OCI-LY1 (cell line): ENCODE measurements at regions not wholly inside any gene's neighbourhood (a gene's known extent, or its start where the extent isn't known, plus 50 kb on each side); places are given as distances from the start of the nearest gene placed in this dataset.

Source experiments
- EZH2 ChIP-seq: fragments of 200-600 bp; sonication (generic), shearing (Covaris generic); IDR thresholded peaks from 2 replicates; pipeline ENCODE4 v1.8.0; 2017; ENCODE audit warnings: borderline replicate concordance, mixed run types, mild to moderate bottlenecking, antibody characterized with exemption, low read length, moderate library complexity, mixed read lengths
- TF ChIP-seq, protein P1 (sequence below): fragments of 200-600 bp; sonication (generic), shearing (Covaris generic); IDR thresholded peaks from 2 replicates; pipeline ENCODE4 v1.5.1; 2017; ENCODE audit warnings: mild to moderate bottlenecking, antibody characterized with exemption, low read length, moderate library complexity, mixed read lengths

DNA sequence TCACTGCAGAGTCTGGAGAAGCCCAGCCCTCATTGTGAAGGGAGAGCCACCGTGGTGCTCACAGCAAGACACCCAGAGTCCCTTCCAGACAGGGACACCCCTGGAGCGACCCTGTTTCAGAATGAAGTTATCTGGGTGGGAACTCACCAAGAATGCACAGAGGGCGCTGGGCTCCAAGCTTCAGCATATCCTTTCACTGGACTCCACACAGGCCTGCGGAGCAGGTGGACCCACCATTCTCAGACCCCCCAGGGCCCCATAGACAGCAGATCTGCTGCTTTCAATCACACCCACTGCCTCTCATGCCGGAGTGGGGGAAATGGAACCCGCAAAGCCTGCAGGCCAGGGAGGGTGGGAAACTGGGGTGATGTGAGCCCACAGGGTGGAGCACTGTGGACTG lies 87.8 kb downstream of the RRM2 start:
- TF ChIP-seq, protein P1, sequence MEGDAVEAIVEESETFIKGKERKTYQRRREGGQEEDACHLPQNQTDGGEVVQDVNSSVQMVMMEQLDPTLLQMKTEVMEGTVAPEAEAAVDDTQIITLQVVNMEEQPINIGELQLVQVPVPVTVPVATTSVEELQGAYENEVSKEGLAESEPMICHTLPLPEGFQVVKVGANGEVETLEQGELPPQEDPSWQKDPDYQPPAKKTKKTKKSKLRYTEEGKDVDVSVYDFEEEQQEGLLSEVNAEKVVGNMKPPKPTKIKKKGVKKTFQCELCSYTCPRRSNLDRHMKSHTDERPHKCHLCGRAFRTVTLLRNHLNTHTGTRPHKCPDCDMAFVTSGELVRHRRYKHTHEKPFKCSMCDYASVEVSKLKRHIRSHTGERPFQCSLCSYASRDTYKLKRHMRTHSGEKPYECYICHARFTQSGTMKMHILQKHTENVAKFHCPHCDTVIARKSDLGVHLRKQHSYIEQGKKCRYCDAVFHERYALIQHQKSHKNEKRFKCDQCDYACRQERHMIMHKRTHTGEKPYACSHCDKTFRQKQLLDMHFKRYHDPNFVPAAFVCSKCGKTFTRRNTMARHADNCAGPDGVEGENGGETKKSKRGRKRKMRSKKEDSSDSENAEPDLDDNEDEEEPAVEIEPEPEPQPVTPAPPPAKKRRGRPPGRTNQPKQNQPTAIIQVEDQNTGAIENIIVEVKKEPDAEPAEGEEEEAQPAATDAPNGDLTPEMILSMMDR: no peak
- TF ChIP-seq EZH2: no peak
